DMS153 (cell line): ENCODE measurements at regions not wholly inside any gene's neighbourhood (a gene's known extent, or its start where the extent isn't known, plus 50 kb on each side); places are given as distances from the start of the nearest gene placed in this dataset.
"Not testable (repeated sequence)": the region's sequence is repeated elsewhere in the genome, so short reads cannot be mapped to it uniquely, and the experiment has no call there.

ENCODE experiments used
- DNase-seq: peaks from one replicate; lab custom pipeline; 2025; lab: John Stamatoyannopoulos, UW

DNA sequence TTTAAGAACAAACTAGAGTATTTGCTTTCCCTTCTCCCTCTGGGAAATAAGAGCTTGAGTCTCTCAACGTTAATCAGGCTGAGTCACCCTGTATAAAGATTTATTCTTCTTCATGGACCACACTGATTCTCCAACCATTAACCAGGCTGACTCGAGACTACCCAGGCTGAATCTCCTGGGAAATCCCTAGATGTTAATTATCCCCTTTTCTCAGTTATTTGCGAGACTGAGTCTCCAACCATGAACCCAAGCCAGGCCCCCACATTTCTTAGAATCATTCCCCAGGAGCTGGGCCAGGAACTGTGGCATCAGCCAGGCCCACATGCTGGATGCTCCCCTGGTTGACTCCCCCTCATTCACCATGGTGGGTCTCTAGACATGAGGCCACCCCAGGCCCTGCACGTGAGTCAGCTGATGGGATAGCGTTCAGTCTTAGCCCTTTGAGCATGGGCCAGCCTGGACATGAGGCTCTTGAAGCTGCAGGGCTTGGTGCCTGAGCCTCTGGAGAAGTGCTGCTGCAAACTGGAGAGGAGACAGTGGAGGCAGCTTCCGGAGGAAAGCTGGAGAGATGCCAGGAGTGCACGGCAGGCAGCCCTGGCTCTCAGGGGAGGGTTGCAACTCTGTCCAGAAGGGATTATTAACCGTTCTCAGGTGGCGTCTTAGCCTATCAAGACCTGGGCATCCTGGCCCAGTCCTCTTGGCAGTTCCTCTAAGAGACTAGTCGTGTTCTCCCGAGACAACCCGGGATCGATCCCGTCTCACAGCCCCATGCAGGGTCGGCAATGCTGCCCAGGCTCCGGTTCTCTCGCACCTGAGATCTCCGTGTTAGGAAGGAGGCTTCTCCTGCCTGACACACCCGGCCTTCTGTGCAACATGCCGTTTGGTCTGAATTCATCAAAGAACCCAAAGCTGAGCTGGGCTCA, 296.6 kb downstream of the ADGRD1 start:
- DNase-seq: peak; percentile 7

- DNase-seq: no peak
Measured at GRCh38 chr12:131250951-131251315, 297.2 kb downstream of the ADGRD1 start.

GRCh38 chr12:131251336-131252101, 297.8 kb downstream of the ADGRD1 start:
- no peak for DNase-seq

- no peak for DNase-seq
Measured at GRCh38 chr12:131253376-131254026, 299.8 kb downstream of the ADGRD1 start.

- DNase-seq: no peak
Measured at GRCh38 chr12:131254374-131254773, 300.7 kb downstream of the ADGRD1 start.

GRCh38 chr12:131258398-131258797, 304.7 kb downstream of the ADGRD1 start:
- no peak for DNase-seq

GRCh38 chr12:131260251-131260905, 306.7 kb downstream of the ADGRD1 start:
- DNase-seq: no peak

DNA sequence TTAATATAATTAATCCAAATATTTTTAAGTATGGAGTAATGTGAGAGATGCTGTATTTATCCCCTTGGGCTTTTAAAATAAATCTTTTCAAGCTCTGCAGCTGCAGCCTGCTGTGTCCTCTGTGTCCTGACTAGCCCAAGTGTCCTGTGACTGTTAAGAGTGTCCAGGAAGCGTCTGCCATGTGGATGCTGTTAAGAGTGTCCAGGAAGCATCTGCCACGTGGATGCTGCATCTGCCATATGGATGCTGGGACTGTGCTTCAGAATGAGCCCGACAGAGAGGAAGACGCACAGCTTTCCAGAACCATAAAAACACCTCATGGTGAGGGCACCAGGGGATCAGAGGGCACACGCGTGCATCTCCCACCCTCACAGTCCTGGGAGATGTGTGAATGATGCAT, 307.2 kb downstream of the ADGRD1 start:
- no peak for DNase-seq

DNA sequence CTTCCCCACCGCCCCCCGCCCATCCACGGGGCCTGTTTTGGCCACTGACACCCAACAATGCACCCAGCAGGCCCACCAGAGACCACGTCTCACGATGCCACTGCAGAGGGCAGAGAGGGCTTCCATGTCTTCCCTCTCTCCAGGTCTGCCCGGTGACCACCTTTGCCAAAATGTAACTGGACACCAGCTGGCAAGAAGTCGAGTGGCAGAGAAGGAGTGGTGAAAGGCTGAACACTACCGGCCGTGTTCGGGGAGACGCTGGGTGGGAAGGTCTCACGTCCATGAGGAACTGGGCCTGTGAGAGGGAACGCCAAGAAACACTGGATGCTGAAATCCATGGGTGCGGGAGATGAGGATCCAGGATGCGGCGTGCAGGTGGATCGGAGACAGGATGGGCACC, 308.2 kb downstream of the ADGRD1 start:
- no peak for DNase-seq

DNA sequence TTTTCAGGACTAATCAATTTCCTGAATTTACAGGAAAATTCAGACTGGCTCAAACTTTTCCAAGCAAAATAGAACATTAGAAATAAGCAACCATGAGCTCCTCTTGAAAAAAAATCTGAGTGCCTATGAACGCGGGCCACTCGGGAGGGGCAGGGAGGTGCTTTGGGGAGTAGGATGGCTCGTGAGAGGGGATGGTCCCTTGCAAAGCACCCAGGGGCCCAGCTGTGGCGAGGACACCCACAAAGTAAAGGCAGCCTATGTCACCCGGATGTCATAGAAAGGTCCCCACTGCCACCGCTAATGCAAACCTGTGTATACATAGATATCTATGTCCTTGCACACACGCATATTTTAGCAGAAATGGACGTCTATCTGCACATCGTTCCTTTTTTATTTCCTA, 309.9 kb downstream of the ADGRD1 start:
- no peak for DNase-seq

DNA sequence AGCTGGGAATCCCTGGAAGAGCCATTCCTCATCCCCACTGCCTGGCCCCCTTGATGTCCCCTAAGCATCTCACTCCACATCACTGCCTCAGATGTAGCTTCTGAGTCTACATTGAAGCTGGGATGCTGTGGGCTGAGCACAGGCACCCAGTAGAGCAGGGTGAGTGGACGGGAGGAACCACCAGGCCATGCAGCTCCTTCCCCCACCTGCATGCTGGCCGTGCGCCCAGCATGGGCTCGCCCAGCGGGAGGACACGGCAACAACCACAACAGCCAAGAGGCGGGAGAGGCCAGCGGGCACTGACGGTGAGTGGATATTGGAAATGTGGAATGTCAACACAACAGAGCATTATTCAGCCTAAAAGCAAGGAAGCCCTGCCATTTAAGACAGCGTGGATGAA, 310.9 kb downstream of the ADGRD1 start:
- peak; percentile 11 for DNase-seq

DNA sequence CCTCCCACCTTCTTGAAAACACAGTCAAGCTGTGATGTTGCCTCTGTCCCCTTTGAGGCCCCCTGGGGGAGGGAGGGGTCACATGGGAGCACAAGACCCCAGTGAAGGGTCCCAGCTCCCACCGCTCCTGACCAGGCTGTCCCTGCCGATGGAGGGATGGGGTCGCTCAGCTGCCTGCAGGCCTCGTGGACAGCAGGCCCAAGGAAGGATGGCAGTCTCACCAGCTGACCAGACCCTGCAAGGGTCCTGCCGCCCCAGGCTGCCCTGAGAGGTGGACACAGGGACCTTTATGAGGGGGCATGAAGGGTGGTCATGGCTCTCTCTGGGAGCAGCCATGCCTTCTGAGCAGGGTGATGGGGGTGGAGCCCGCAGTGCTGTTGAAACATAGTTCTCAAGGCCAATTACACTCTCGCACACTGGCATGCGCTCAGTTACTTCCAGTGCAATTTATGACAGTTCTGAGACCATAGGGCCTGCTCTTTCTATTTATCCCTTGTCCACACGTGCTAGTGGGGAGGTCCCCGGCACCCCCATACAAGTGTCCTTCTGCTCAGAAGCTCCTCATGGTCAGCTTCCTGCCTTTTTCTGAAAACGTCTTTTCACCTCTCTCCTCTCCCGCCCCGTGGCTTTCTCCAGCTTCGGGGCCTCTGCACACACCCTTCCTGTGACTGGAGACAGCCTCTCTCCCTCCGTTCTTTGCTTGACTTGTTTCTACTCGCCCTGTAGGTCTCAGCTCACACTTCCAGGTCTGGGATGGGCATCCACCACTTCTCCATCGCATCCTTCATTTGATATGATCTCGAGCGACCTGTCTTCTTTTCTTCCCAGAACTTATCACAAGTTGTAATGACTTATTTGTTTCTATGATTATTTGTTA, 313.1 kb downstream of the ADGRD1 start:
- DNase-seq: no peak

GRCh38 chr12:131267576-131267975, 313.9 kb downstream of the ADGRD1 start:
- no peak for DNase-seq

DNA sequence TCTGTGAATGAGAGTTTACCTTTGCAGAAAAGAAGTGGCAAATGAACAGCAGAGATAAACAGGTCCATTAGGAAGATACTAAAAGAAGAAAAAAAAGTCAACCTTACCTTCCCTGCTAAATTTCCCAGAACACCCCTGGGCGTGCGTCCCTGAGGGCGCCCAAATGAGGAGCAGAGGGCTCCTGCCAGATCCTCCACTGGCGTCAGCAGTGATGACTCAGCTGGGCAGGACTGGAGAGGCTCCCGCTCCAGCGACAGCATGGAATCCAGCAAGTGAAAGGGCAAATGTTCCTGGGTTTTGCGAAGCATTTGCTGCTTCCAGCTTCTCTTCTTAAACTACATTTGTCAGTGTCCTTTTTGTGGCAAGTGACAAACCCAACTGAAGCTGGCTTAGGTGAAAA, 314.4 kb downstream of the ADGRD1 start:
- DNase-seq: not testable (repeated sequence)

- DNase-seq: not testable (repeated sequence)
Measured at GRCh38 chr12:131268571-131268970, 314.9 kb downstream of the ADGRD1 start.

DNA sequence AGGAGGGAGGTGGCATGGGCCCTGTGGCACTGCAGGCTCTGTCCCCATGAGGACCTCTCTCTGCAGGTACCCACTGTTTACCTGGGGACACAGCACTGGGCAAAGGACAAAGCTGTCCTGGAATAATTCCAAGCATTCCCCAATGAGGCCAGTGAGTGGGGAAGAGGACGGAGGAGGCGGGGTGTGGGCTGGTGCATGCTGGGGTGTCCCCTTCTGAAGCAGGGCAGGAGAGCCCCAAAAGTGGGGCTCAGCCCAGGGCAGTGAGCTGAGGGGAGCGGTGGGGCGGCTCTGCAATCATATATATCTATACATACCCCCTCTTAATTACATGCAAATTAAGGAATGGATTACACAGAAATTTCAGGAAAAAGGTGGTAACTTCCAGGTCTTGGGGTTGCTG, 315.8 kb downstream of the ADGRD1 start:
- DNase-seq: no peak

- DNase-seq: not testable (repeated sequence)
Measured at GRCh38 chr12:131269977-131270376, 316.3 kb downstream of the ADGRD1 start.

- no peak for DNase-seq
Measured at GRCh38 chr12:131271724-131272123, 318.0 kb downstream of the ADGRD1 start.

GRCh38 chr12:131272283-131272814, 318.6 kb downstream of the ADGRD1 start:
- DNase-seq: not testable (repeated sequence)

DNA sequence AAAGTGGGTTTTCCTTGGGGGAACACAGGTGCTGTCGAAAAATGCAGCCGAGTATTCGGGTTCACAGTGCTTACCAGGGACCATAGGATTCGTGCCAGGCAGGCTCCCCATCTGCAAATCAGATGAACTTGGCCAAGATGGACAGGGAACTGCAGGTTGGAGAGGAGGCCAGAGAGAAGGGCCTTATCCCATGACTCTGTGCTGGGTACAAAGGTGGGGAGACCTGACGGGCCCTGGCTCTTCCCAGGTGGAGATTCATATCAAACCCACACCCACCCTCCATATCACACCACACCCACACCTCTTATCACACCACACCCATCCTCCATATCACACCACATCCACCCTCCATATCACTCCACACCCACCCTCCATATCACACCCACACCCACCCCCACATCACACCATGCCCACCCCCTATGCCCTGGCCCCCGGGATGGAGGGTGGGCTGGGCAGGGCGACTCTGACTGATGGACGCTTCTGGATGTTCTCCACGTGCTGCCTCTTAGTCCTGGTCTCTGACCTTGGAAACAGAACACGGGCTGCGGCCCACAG, 319.7 kb downstream of the ADGRD1 start:
- no peak for DNase-seq

DNA sequence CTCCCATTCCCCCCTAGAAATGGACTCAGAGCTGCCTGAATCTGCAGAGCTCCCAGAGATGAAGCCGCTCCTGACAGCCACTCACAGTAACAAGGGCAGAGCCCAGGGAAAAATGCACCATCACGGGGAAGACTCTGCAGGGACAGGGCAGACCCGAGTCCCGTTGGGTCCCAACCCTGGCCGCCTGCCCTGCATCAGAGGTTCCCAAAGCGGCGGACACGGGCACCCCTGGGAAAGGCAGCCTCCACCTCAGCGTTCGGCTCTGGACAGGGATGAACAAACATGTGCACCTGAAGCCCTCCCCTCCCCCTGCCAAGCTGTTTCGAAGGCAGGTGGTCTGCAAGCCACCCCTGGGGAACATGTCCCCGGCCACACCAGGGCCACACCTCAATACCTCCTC, 320.4 kb downstream of the ADGRD1 start:
- no peak for DNase-seq
